Sigmoid colon (tissue), 6 donors: ENCODE measurements at regions not wholly inside any gene's neighbourhood (a gene's known extent, or its start where the extent isn't known, plus 50 kb on each side); places are given as distances from the start of the nearest gene placed in this dataset.
A peak's percentile ranks its signal among the peaks of the same experiment; 100 is the strongest.

Experiments
- DNase-seq: peaks from one replicate; pipeline ENCODE4 v3.0.0-alpha.2; 2019
- H3K27ac ChIP-seq, 4 donors: fragments of 200-600 bp; sonication (generic); one replicate each; pipeline ENCODE4 v1.5.1; 2016 to 2019; ENCODE audit warnings: mild to moderate bottlenecking in 1 of 4
- H3K27me3 ChIP-seq, 3 donors: fragments of 200-600 bp; sonication (generic); one replicate each; pipeline ENCODE4 v1.5.1; 2019; ENCODE audit warnings: mild to moderate bottlenecking in 1 of 3
- H3K36me3 ChIP-seq, 4 donors: fragments of 200-600 bp; sonication (generic); one replicate each; pipeline ENCODE4 v1.5.1; 2016 to 2019
- H3K4me1 ChIP-seq, 4 donors: fragments of 200-600 bp; sonication (generic); one replicate each; pipeline ENCODE4 v1.5.1; 2017 to 2019
- H3K4me3 ChIP-seq, 4 donors: fragments of 200-600 bp; sonication (generic); one replicate each; pipeline ENCODE4 v1.5.1; 2017 to 2019; ENCODE audit warnings: mild to moderate bottlenecking in 2 of 4, moderate library complexity in 1 of 4
- H3K9me3 ChIP-seq, 4 donors: fragments of 200-600 bp in 3 of 4; sonication (generic) in 3 of 4; one replicate each; pipeline versions ENCODE4 v1.5.1 to v1.6.1; 2013 to 2019
- CTCF ChIP-seq, 4 experiments: fragments of 450-650 bp in 3 of 4; fragments of 200-600 bp in 1 of 4; IDR thresholded peaks; one replicate each; pipeline ENCODE4 v1.5.1; 2016 to 2019; ENCODE audit warnings: antibody characterized with exemption in 4 of 4, mild to moderate bottlenecking in 3 of 4, moderate library complexity in 2 of 4
- EP300 ChIP-seq, 4 donors: sonication (generic); formaldehyde crosslinking; IDR thresholded peaks; one replicate each; pipeline ENCODE4 v1.6.1; 2017; ENCODE audit warnings: antibody characterized with exemption in 4 of 4
- POLR2A ChIP-seq, 2 donors: fragments of 450-650 bp; IDR thresholded peaks; one replicate each; pipeline ENCODE4 v1.6.1; 2016; ENCODE audit warnings: antibody characterized with exemption in 2 of 2, mild to moderate bottlenecking in 2 of 2, moderate library complexity in 2 of 2
- POLR2AphosphoS5 ChIP-seq, 4 donors: sonication (generic); formaldehyde crosslinking; IDR thresholded peaks; one replicate each; pipeline ENCODE4 v1.6.1; 2017; ENCODE audit warnings: antibody characterized with exemption in 4 of 4
- WGBS, 2 donors: extraction: QIAGEN DNeasy Blood & Tissue Kit; methylation state at CpG; one replicate each; pipeline ENCODE4 v1.1.7; 2013; 5-methylcytosine and 5-hydroxymethylcytosine counted together
- intact Hi-C: fragments of 100-400 bp; cut with DNase I; formaldehyde crosslinking; loops from one replicate; pipeline ENCODE4 v1.15.1; 2023
- donor health status: healthy with polysubstance abuse.
- donor health status: healthy.

- TF ChIP-seq POLR2AphosphoS5 (IDR thresholded peaks at IDR 0.05), result no peak
- no peak for TF ChIP-seq POLR2A (IDR thresholded peaks at IDR 0.05)
- TF ChIP-seq CTCF (IDR thresholded peaks at IDR 0.05), result no peak
- no peak for TF ChIP-seq EP300 (IDR thresholded peaks at IDR 0.05)
- H3K36me3 ChIP-seq, result no peaks in the 10 kb centered on the region
- intact Hi-C loops, result no loop called here
- H3K27ac ChIP-seq, result peak overlapping the region in 1 of 4 donors; percentile 44
- H3K9me3 ChIP-seq, result peaks cover 0 to 2% (median 0%) of the 10 kb centered on the region in 4 donors
- no peak overlapping the region for H3K4me3 ChIP-seq
- no peak for DNase-seq
- WGBS, 2 donors, result 82 to 86% methylated on average over 6 of the region's 6 CpGs
- no peaks in the 10 kb centered on the region for H3K27me3 ChIP-seq
- peaks cover 0 to 20% (median 14%) of the 10 kb centered on the region in 4 donors for H3K4me1 ChIP-seq
Measured at GRCh38 chr2:216774180-216774579, 78.8 kb upstream of the IGFBP5 start.

GRCh38 chr2:216773072-216773471, 77.7 kb upstream of the IGFBP5 start:
- Histone ChIP-seq H3K4me3 (no peak overlapping the region), H3K27me3 (no peaks in the 10 kb centered on the region), H3K4me1 (peaks cover 0 to 20% (median 14%) of the 10 kb centered on the region in 4 donors), H3K27ac (no peak overlapping the region), H3K36me3 (no peaks in the 10 kb centered on the region), H3K9me3 (peaks cover 0 to 2% (median 0%) of the 10 kb centered on the region in 4 donors)
- 60 to 66% methylated on average over 8 of the region's 8 CpGs for WGBS, 2 donors
- TF ChIP-seq POLR2A (IDR thresholded peaks at IDR 0.05), result no peak
- TF ChIP-seq CTCF (IDR thresholded peaks at IDR 0.05), result no peak
- TF ChIP-seq POLR2AphosphoS5 (IDR thresholded peaks at IDR 0.05), result no peak
- peak; percentile 72 for DNase-seq
- intact Hi-C loops, result no loop called here

- H3K4me1 ChIP-seq, result peaks cover 0 to 26% (median 16%) of the 10 kb centered on the region in 4 donors
- intact Hi-C loops, result no loop called here
- H3K4me3 ChIP-seq, result no peak overlapping the region
- WGBS, 2 donors, result 69 to 81% methylated on average over 2 of the region's 2 CpGs
- H3K36me3 ChIP-seq, result no peaks in the 10 kb centered on the region
- peaks cover 0 to 2% (median 0%) of the 10 kb centered on the region in 4 donors for H3K9me3 ChIP-seq
- no peaks in the 10 kb centered on the region for H3K27me3 ChIP-seq
- DNase-seq, result no peak
- no peak for TF ChIP-seq POLR2AphosphoS5 (IDR thresholded peaks at IDR 0.05)
- no peak for TF ChIP-seq EP300 (IDR thresholded peaks at IDR 0.05)
- no peak for TF ChIP-seq CTCF (IDR thresholded peaks at IDR 0.05)
- TF ChIP-seq POLR2A (IDR thresholded peaks at IDR 0.05), result no peak
- H3K27ac ChIP-seq, result no peak overlapping the region
Measured at GRCh38 chr2:216770717-216771116, 75.4 kb upstream of the IGFBP5 start.

- Histone ChIP-seq H3K27ac (no peak overlapping the region), H3K9me3 (peaks cover 0 to 2% (median 0%) of the 10 kb centered on the region in 4 donors), H3K4me1 (peaks cover 0 to 26% (median 15%) of the 10 kb centered on the region in 4 donors), H3K36me3 (no peaks in the 10 kb centered on the region), H3K27me3 (no peaks in the 10 kb centered on the region), H3K4me3 (no peak overlapping the region)
- 52 to 59% methylated on average over 3 of the region's 3 CpGs for WGBS, 2 donors
- intact Hi-C loops, result no loop called here
- no peak for DNase-seq
- TF ChIP-seq POLR2AphosphoS5 (IDR thresholded peaks at IDR 0.05), result no peak
- no peak for TF ChIP-seq EP300 (IDR thresholded peaks at IDR 0.05)
- TF ChIP-seq POLR2A (IDR thresholded peaks at IDR 0.05), result no peak
- TF ChIP-seq CTCF (IDR thresholded peaks at IDR 0.05), result no peak
Measured at GRCh38 chr2:216770050-216770449, 74.7 kb upstream of the IGFBP5 start.

- TF ChIP-seq POLR2AphosphoS5 (IDR thresholded peaks at IDR 0.05), result no peak
- no peak overlapping the region for H3K4me3 ChIP-seq
- H3K4me1 ChIP-seq, result peaks cover 0 to 21% (median 10%) of the 10 kb centered on the region in 4 donors
- intact Hi-C loops, result no loop called here
- no peaks in the 10 kb centered on the region for H3K27me3 ChIP-seq
- DNase-seq, result no peak
- H3K36me3 ChIP-seq, result no peaks in the 10 kb centered on the region
- H3K27ac ChIP-seq, result no peak overlapping the region
- H3K9me3 ChIP-seq, result peaks cover 0 to 2% (median 0%) of the 10 kb centered on the region in 4 donors
Measured at GRCh38 chr2:216769626-216770025, 74.3 kb upstream of the IGFBP5 start.
